Parathyroid adenoma (tissue), 2 donors: ENCODE measurements at regions not wholly inside any gene's neighbourhood (a gene's known extent, or its start where the extent isn't known, plus 50 kb on each side); places are given as distances from the start of the nearest gene placed in this dataset.

ENCODE experiments used
- H2AFZ ChIP-seq: fragments of 300-600 bp; sonication (generic); one replicate; pipeline ENCODE4 v1.7.0; 2017; ENCODE audit warnings: antibody characterized with exemption, mild to moderate bottlenecking
- H3K27ac ChIP-seq: fragments of 300-600 bp; sonication (generic); one replicate; pipeline ENCODE4 v1.7.0; 2017
- H3K27me3 ChIP-seq: fragments of 300-600 bp; sonication (generic); one replicate; pipeline ENCODE4 v1.7.0; 2017; ENCODE audit warnings: low read length; ENCODE audit not compliant: control insufficient read depth, insufficient read depth
- H3K36me3 ChIP-seq: fragments of 300-600 bp; sonication (generic); one replicate; pipeline ENCODE4 v1.7.0; 2017; ENCODE audit warnings: low read length; ENCODE audit not compliant: control insufficient read depth, insufficient read depth
- H3K4me1 ChIP-seq: fragments of 300-600 bp; sonication (generic); one replicate; pipeline ENCODE4 v1.7.0; 2017; ENCODE audit warnings: control low read depth
- H3K4me2 ChIP-seq: fragments of 300-600 bp; sonication (generic); one replicate; pipeline ENCODE4 v1.7.0; 2017; ENCODE audit warnings: low read length
- H3K4me3 ChIP-seq: fragments of 300-600 bp; sonication (generic); one replicate; pipeline ENCODE4 v1.7.0; 2017; ENCODE audit warnings: low read depth, low read length
- H3K79me2 ChIP-seq: fragments of 300-600 bp; sonication (generic); one replicate; pipeline ENCODE4 v1.7.0; 2017; ENCODE audit warnings: control low read depth
- H3K9ac ChIP-seq: fragments of 300-600 bp; sonication (generic); one replicate; pipeline ENCODE4 v1.7.0; 2017; ENCODE audit warnings: mild to moderate bottlenecking
- H3K9me3 ChIP-seq: fragments of 300-600 bp; sonication (generic); one replicate; pipeline ENCODE4 v1.7.0; 2017; ENCODE audit warnings: low read length; ENCODE audit not compliant: control insufficient read depth
- TF ChIP-seq, protein P1 (sequence below): fragments of 300-600 bp; sonication (generic); IDR thresholded peaks from one replicate; pipeline ENCODE4 v1.7.0; 2017; ENCODE audit warnings: antibody characterized with exemption, mild to moderate bottlenecking
- donor health status: primary hyperparathyroidism.

DNA sequence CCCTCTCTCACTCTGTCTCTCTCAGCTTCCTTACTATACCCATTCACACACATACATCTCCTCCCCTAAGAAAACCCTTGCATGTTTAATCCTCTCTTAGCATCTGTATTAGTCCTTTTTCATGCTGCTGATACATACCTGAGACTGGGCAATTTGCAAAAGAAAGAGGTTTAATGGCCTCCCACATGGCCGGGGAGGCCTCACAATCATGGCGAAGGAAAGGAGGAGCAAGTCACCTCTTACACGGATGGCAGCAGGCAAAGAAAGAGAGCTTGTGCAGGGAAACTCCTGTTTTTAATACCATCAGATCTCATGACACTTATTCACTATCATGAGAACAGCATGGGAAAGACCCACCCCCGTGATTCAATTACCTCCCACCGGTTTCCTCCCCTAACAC is 398.5 kb upstream of the SASH1 start:
- H3K9ac ChIP-seq, result no peak overlapping the region
- H2AFZ ChIP-seq, result no peak overlapping the region
- no peaks in the 10 kb centered on the region for H3K27me3 ChIP-seq
- no peaks in the 10 kb centered on the region for H3K9me3 ChIP-seq
- H3K4me3 ChIP-seq, result no peak overlapping the region
- H3K4me2 ChIP-seq, result no peak overlapping the region
- H3K4me1 ChIP-seq, result no peaks in the 10 kb centered on the region
- no peaks in the 10 kb centered on the region for H3K36me3 ChIP-seq
- no peaks in the 10 kb centered on the region for H3K79me2 ChIP-seq
- H3K27ac ChIP-seq, result no peak overlapping the region
- TF ChIP-seq, protein P1, sequence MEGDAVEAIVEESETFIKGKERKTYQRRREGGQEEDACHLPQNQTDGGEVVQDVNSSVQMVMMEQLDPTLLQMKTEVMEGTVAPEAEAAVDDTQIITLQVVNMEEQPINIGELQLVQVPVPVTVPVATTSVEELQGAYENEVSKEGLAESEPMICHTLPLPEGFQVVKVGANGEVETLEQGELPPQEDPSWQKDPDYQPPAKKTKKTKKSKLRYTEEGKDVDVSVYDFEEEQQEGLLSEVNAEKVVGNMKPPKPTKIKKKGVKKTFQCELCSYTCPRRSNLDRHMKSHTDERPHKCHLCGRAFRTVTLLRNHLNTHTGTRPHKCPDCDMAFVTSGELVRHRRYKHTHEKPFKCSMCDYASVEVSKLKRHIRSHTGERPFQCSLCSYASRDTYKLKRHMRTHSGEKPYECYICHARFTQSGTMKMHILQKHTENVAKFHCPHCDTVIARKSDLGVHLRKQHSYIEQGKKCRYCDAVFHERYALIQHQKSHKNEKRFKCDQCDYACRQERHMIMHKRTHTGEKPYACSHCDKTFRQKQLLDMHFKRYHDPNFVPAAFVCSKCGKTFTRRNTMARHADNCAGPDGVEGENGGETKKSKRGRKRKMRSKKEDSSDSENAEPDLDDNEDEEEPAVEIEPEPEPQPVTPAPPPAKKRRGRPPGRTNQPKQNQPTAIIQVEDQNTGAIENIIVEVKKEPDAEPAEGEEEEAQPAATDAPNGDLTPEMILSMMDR, result no peak

DNA sequence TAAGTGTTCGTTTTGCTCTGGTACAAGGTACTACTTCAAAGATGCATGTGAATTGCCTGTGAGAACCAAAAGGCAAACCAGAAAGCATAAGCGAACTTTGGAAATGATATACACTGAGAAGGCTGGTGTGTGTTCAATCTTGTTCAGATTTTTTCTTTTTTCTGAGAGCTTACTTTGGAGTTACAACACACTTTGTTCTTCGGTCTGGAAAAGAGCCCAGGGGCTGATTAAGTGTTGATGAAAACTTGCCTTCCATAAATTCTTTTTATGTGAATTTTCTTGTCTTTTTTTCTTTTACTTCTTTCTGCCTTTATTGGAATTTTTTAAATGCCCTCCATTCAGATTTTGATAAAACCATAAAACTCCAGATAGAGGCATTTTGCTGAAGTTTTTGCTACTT is 395.1 kb upstream of the SASH1 start:
- Histone ChIP-seq H3K4me3 (no peak overlapping the region), H3K4me2 (no peak overlapping the region), H3K36me3 (no peaks in the 10 kb centered on the region), H3K9me3 (no peaks in the 10 kb centered on the region), H2AFZ (no peak overlapping the region), H3K9ac (no peak overlapping the region), H3K79me2 (no peaks in the 10 kb centered on the region), H3K4me1 (no peaks in the 10 kb centered on the region), H3K27ac (no peak overlapping the region), H3K27me3 (no peaks in the 10 kb centered on the region)
- TF ChIP-seq, protein P1, result no peak

- no peaks in the 10 kb centered on the region for H3K4me1 ChIP-seq
- H2AFZ ChIP-seq, result no peak overlapping the region
- H3K36me3 ChIP-seq, result no peaks in the 10 kb centered on the region
- no peaks in the 10 kb centered on the region for H3K9me3 ChIP-seq
- H3K79me2 ChIP-seq, result no peaks in the 10 kb centered on the region
- H3K27me3 ChIP-seq, result no peaks in the 10 kb centered on the region
- TF ChIP-seq, protein P1, result no peak
- no peak overlapping the region for H3K27ac ChIP-seq
- no peak overlapping the region for H3K4me2 ChIP-seq
- no peak overlapping the region for H3K4me3 ChIP-seq
- no peak overlapping the region for H3K9ac ChIP-seq
These were observed 392.5 kb upstream of the SASH1 start for GRCh38 chr6:147949981-147950622.

DNA sequence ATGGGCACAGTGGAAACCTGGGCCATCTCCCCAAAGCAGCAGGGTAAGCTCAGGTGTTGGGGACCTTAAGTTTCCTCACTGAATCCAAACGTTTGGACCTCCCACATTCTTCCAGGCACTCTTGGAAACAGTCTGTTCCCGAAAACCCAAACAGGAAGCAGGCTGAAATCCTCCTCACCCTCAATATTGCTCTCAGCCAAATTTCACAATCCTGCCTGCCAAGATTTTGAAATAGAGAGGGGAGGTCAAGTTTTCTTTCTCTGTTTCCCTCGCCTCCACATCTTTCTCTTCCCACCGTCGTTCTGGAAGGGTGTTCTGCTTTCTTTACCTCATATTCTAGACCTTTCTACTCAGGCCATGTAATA is 392.0 kb upstream of the SASH1 start:
- H3K4me2 ChIP-seq, result no peak overlapping the region
- no peaks in the 10 kb centered on the region for H3K27me3 ChIP-seq
- no peak overlapping the region for H3K9ac ChIP-seq
- no peaks in the 10 kb centered on the region for H3K79me2 ChIP-seq
- no peaks in the 10 kb centered on the region for H3K9me3 ChIP-seq
- H2AFZ ChIP-seq, result no peak overlapping the region
- no peaks in the 10 kb centered on the region for H3K36me3 ChIP-seq
- TF ChIP-seq, protein P1, result no peak
- no peaks in the 10 kb centered on the region for H3K4me1 ChIP-seq
- no peak overlapping the region for H3K4me3 ChIP-seq
- no peak overlapping the region for H3K27ac ChIP-seq

GRCh38 chr6:147951726-147952125 is 390.9 kb upstream of the SASH1 start:
- TF ChIP-seq, protein P1, result no peak
- H2AFZ ChIP-seq, result no peak overlapping the region
- H3K27ac ChIP-seq, result no peak overlapping the region
- H3K9ac ChIP-seq, result no peak overlapping the region
- no peaks in the 10 kb centered on the region for H3K9me3 ChIP-seq
- no peaks in the 10 kb centered on the region for H3K36me3 ChIP-seq
- no peaks in the 10 kb centered on the region for H3K4me1 ChIP-seq
- H3K4me2 ChIP-seq, result no peak overlapping the region
- no peak overlapping the region for H3K4me3 ChIP-seq
- no peaks in the 10 kb centered on the region for H3K27me3 ChIP-seq
- no peaks in the 10 kb centered on the region for H3K79me2 ChIP-seq
